HUES64 (cell line): ENCODE measurements at regions not wholly inside any gene's neighbourhood (a gene's known extent, or its start where the extent isn't known, plus 50 kb on each side); places are given as distances from the start of the nearest gene placed in this dataset.

ENCODE experiments used
- H3K27ac ChIP-seq: 2 replicates; pipeline ENCODE4 v1.7.0; 2013; ENCODE audit warnings: low read depth, low read length, inconsistent platforms
- H3K27me3 ChIP-seq: 2 replicates; pipeline ENCODE4 v1.6.1; 2013; ENCODE audit warnings: mild to moderate bottlenecking, low read length; ENCODE audit not compliant: insufficient read depth
- H3K36me3 ChIP-seq: 2 replicates; pipeline ENCODE4 v1.6.1; 2013; ENCODE audit warnings: mild to moderate bottlenecking, low read length; ENCODE audit not compliant: insufficient read depth
- H3K4me1 ChIP-seq: 2 replicates; pipeline ENCODE4 v1.6.1; 2013; ENCODE audit warnings: mild to moderate bottlenecking, low read length, moderate library complexity; ENCODE audit not compliant: insufficient read depth
- H3K4me3 ChIP-seq: 2 replicates; pipeline ENCODE4 v1.5.1; 2013; ENCODE audit warnings: mild to moderate bottlenecking, low read length, moderate library complexity
- H3K9ac ChIP-seq: 2 replicates; pipeline ENCODE4 v1.6.1; 2013; ENCODE audit warnings: mild to moderate bottlenecking, low read depth, low read length
- H3K9me3 ChIP-seq: 2 replicates; pipeline ENCODE4 v1.6.1; 2013; ENCODE audit warnings: low read depth, low read length; ENCODE audit not compliant: insufficient read depth
- WGBS: fragments of 150-250, 120-280 bp; methylation state at CpG from one replicate; pipeline ENCODE4 v1.1.7; 2013; ENCODE audit warnings: missing lambda C conversion rate; 5-methylcytosine and 5-hydroxymethylcytosine counted together

GRCh38 chr2:187934692-187935091 lies 357.0 kb upstream of the GULP1 start:
- Histone ChIP-seq H3K36me3 (no peaks in the 10 kb centered on the region), H3K4me3 (no peak overlapping the region), H3K27me3 (no peaks in the 10 kb centered on the region), H3K9ac (no peak overlapping the region), H3K27ac (no peak overlapping the region), H3K4me1 (no peaks in the 10 kb centered on the region), H3K9me3 (0 out of 2 replicates have a peak, but pooled peaks cover 3% of the 10 kb centered on the region)
- WGBS = 95% methylated on average over 4 of the region's 4 CpGs

GRCh38 chr2:187935126-187935525 lies 356.5 kb upstream of the GULP1 start:
- 97% methylated on average over 6 of the region's 6 CpGs for WGBS
- H3K27ac ChIP-seq = no peak overlapping the region
- no peak overlapping the region for H3K9ac ChIP-seq
- H3K4me3 ChIP-seq = no peak overlapping the region
- no peaks in the 10 kb centered on the region for H3K27me3 ChIP-seq
- 0 out of 2 replicates have a peak, but pooled peaks cover 3% of the 10 kb centered on the region for H3K9me3 ChIP-seq
- no peaks in the 10 kb centered on the region for H3K4me1 ChIP-seq
- no peaks in the 10 kb centered on the region for H3K36me3 ChIP-seq

DNA sequence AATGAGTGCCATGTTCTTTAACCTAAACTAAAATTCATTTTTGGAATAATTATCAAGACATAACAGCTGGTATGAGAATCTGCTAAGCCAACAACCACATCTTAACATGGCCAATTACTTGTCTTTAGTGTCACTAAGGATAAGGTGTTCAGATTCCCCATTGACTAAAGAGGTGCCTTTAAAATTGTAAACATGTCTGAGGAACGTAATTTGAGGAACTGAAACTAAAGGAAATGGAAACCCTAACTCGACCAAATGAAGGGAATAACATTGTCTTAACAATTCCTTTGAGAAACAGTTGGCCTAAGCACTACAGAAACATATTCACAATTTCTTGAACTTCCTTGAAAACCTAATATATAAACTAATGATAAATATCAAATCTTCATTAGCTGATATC lies 355.4 kb upstream of the GULP1 start:
- Histone ChIP-seq H3K36me3 (no peaks in the 10 kb centered on the region), H3K27me3 (no peaks in the 10 kb centered on the region), H3K9ac (no peak overlapping the region), H3K4me1 (no peaks in the 10 kb centered on the region), H3K9me3 (0 out of 2 replicates have a peak, but pooled peaks cover 3% of the 10 kb centered on the region), H3K27ac (no peak overlapping the region), H3K4me3 (no peak overlapping the region)
- WGBS = 96% methylated on average over 2 of the region's 2 CpGs

DNA sequence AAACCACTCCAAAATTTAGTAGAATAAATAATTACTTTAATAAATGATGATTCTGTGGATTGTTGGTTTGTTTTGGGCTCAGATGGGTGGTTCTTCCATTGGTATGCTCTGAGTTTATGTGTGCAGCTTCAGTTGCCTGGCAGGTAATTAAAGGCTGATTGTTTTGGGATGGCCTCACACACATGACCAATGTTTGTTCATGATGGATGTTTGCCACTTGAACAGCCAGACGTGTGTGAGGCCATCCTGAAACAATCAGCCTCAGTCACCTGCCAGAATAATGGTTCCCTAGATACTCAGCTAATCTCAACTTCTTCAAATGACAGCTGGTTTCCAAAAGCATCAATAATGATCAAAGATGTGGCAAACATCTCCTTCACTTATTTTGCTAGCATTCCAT lies 352.5 kb upstream of the GULP1 start:
- Histone ChIP-seq H3K4me1 (no peaks in the 10 kb centered on the region), H3K4me3 (no peak overlapping the region), H3K27me3 (no peaks in the 10 kb centered on the region), H3K27ac (no peak overlapping the region), H3K36me3 (no peaks in the 10 kb centered on the region), H3K9ac (no peak overlapping the region), H3K9me3 (0 out of 2 replicates have a peak, but pooled peaks cover 3% of the 10 kb centered on the region)
- 88% methylated on average over 1 of the region's 1 CpG for WGBS

DNA sequence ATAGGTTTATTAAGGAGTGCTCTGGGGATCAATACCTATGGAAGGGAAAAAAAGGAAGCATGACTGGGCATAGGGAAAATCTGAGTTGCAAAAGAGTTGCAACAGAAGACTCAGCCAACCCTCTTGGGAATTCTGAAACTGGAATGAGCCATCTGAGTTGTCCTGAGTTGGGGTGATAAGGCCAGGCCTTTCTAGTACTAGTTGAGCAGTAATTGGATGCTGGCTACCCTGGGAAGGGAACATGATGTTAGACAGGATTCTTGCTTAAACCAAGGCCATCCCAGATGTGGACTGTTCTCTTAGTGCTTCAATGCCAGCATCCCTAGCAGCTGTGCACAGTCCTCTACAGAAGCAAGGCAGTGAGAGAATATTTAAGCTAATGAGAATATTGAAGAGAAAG lies 348.8 kb upstream of the GULP1 start:
- H3K4me3 ChIP-seq = no peak overlapping the region
- H3K9ac ChIP-seq = no peak overlapping the region
- H3K27me3 ChIP-seq = no peaks in the 10 kb centered on the region
- no peaks in the 10 kb centered on the region for H3K4me1 ChIP-seq
- H3K9me3 ChIP-seq = no peaks in the 10 kb centered on the region
- no peaks in the 10 kb centered on the region for H3K36me3 ChIP-seq
- no peak overlapping the region for H3K27ac ChIP-seq

DNA sequence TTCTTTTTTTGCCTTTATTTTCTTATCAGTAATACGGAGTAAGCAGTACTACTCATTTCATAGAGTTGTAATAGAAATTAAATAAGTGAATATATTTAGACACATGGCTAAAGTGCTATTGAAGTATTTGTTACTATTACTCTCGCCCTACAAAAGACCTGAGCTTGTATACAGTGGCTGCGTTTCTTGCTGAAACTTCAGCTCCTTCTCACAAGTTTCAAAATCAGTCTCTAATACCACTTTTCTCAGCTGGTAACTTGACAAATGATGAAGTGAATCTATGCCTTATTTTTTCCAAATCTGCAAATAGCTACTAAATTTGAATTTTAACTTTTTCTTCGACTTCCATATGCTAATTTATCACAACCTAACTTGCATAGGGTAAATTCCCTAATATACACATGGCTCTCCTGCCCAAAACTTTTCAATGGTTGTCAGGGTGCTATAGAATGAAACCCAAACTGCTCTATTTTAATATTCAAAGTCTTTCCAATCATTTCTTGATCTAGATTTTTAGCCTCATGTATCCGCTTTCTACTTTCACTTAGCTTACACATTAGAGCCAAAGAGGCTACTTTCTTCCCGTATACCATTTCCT lies 347.8 kb upstream of the GULP1 start:
- no peaks in the 10 kb centered on the region for H3K4me1 ChIP-seq
- H3K9me3 ChIP-seq = no peaks in the 10 kb centered on the region
- H3K36me3 ChIP-seq = no peaks in the 10 kb centered on the region
- H3K9ac ChIP-seq = no peak overlapping the region
- 94% methylated on average over 5 of the region's 6 CpGs for WGBS
- H3K27ac ChIP-seq = no peak overlapping the region
- no peak overlapping the region for H3K4me3 ChIP-seq
- H3K27me3 ChIP-seq = no peaks in the 10 kb centered on the region

DNA sequence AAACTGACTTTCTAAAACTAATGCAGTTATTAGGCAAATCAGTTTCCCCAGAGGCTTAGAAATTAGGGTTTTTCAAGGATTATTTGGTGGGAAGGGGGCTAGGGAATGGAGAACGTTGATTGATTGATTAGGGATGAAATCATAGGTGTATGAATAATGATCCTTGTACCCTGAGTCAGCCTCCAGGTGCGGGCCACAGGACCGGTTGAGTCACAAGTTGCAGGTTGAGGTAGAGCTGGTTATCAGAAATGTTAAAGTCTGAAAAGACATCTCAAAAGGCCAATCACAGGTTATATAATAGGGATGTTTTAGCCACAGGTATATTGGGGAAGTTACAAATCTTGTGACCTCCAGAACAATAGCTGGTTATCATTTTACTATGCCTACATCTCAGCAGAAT lies 341.8 kb upstream of the GULP1 start:
- Histone ChIP-seq H3K9ac (no peak overlapping the region), H3K9me3 (no peaks in the 10 kb centered on the region), H3K27me3 (no peaks in the 10 kb centered on the region), H3K4me3 (no peak overlapping the region), H3K27ac (no peak overlapping the region), H3K36me3 (no peaks in the 10 kb centered on the region), H3K4me1 (no peaks in the 10 kb centered on the region)
- 95% methylated on average over 3 of the region's 3 CpGs for WGBS

DNA sequence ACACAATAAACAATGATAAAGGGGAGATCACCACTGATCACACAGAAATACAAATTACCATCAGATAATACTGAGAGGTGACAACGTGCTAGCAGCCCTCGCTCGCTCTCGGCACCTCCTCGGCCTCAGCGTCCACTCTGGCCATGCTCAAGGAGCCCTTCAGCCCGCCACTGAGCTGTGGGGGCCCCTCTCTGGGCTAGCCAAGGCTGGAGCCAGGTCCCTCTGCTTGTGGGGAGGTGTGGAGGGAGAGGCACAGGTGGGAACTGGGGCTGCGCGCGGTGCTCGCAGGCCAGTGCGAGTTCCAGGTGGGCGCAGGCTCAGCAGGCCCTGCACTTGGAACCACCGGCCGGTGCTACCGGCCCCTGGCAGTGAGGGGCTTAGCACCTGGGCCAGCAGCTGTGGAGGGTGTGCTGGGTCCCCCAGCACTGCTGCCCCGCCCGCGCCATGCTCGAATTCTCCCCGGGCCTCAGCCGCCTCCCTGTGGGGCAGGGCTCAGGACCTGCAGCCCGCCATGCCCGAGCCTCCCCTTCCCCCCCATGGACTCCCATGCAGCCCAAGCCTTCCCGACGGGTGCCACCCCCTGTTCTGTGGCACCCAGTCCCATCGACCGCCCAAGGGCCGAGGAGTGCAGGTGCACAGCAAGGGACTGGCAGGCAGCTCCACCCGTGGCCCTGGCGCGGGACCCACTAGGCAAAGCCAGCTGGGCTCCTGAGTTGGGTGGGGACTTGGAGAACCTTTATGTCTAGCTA lies 340.0 kb upstream of the GULP1 start:
- H3K9ac ChIP-seq = no peak overlapping the region
- H3K27me3 ChIP-seq = no peaks in the 10 kb centered on the region
- 96% methylated on average over 32 of the region's 32 CpGs for WGBS
- H3K4me1 ChIP-seq = no peaks in the 10 kb centered on the region
- no peak overlapping the region for H3K27ac ChIP-seq
- H3K4me3 ChIP-seq = no peak overlapping the region
- H3K9me3 ChIP-seq = no peaks in the 10 kb centered on the region
- no peaks in the 10 kb centered on the region for H3K36me3 ChIP-seq

DNA sequence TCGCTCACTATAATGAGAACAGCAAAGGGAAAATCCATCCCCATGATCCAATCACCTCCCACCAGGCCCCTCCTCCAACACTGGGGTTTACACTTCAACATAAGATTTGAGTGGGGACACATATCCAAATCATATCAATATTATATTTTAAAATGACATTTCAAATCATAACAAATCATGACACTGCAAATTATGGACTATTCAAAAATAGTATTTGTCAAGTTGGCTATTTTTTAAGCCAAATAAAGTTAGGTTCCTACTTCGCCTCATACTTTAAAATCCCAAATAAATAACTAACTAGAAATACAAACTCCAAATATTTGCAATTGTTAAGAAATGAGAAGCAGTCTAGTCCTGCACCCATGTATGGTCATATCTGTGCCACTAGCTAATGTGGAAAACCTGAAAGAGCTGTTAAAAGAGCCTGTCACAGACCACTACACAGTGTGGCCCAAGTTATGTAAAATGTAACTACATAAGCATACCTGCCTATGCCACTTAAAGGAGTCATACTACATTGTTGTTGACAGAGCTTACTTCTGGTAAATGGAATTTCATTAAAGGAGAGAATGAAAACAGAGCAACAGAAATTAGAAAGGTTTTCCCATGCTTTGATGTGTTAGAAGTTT lies 334.7 kb upstream of the GULP1 start:
- 100% methylated on average over 2 of the region's 2 CpGs for WGBS

DNA sequence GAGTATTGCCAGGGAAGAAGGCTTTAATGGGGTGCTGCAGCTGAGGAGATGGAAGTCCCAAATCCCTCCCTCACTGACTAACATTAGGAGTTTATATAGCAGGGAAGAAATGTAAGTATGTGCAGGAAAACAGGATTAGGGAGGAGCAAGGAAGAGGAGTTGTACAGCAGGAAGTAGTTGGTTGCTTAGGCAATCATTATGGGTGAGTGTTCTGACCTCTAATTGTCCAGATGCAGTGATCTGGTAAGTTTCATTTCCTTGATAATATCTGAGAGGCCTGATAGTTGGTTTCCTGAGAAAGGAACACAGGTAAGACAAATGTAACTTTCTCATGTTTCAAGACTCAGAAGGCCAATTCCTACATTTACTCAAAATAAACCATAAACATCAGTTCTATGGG lies 331.9 kb upstream of the GULP1 start:
- H3K4me3 ChIP-seq = no peak overlapping the region
- H3K4me1 ChIP-seq = peaks cover 5% of the 10 kb centered on the region; the same call in 1 of the 2 replicates
- H3K27ac ChIP-seq = no peak overlapping the region
- no peak overlapping the region for H3K9ac ChIP-seq
- H3K9me3 ChIP-seq = no peaks in the 10 kb centered on the region
- H3K27me3 ChIP-seq = no peaks in the 10 kb centered on the region
- H3K36me3 ChIP-seq = no peaks in the 10 kb centered on the region

More for the DNA sequence above, 334.7 kb upstream of the GULP1 start:
- no peaks in the 10 kb centered on the region for H3K27me3 ChIP-seq
- H3K9ac ChIP-seq = no peak overlapping the region
- H3K4me3 ChIP-seq = no peak overlapping the region
- no peaks in the 10 kb centered on the region for H3K9me3 ChIP-seq
- no peaks in the 10 kb centered on the region for H3K4me1 ChIP-seq
- H3K27ac ChIP-seq = no peak overlapping the region
- no peaks in the 10 kb centered on the region for H3K36me3 ChIP-seq

DNA sequence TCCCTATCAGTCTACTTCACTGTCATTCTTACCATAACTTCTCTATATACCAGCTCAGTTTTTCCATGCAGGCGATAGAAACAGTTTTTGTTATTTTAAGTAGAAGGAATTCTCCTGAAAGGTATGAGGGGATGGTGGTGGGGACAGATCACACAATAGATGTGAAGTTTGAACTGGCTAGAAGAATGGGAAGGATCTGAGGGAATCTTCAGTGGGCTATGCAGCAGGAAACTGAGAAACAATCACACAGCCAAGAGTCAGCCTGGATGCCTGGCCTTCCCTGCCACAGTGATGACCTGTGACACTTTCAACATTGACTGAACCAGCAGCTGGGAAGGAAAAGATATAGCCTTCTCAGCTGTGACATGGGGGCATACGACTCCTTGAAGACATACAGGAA lies 329.1 kb upstream of the GULP1 start:
- Histone ChIP-seq H3K36me3 (no peaks in the 10 kb centered on the region), H3K4me1 (peaks cover 12% of the 10 kb centered on the region), H3K9me3 (no peaks in the 10 kb centered on the region), H3K4me3 (no peak overlapping the region), H3K27me3 (no peaks in the 10 kb centered on the region), H3K9ac (no peak overlapping the region), H3K27ac (no peak overlapping the region)
- WGBS = 85% methylated on average over 2 of the region's 2 CpGs
